Activated T-cell treated with anti-CD3 and anti-CD28 coated beads for 4 hours (primary cell): ENCODE measurements at regions not wholly inside any gene's neighbourhood (a gene's known extent, or its start where the extent isn't known, plus 50 kb on each side); places are given as distances from the start of the nearest gene placed in this dataset.
"Not testable (repeated sequence)": the region's sequence is repeated elsewhere in the genome, so short reads cannot be mapped to it uniquely, and the experiment has no call there.

Source experiments
- DNase-seq: peaks from one replicate; pipeline ENCODE4 v3.0.0-alpha.2; 2020

GRCh38 chr4:60822986-60823385, 377.1 kb upstream of the ADGRL3 start:
- no peak for DNase-seq

GRCh38 chr4:60840020-60840419, 360.1 kb upstream of the ADGRL3 start:
- DNase-seq, result no peak

GRCh38 chr4:60846678-60847077, 353.4 kb upstream of the ADGRL3 start:
- DNase-seq, result no peak

- no peak for DNase-seq
Observed at GRCh38 chr4:60847614-60848013, 352.5 kb upstream of the ADGRL3 start.

- no peak for DNase-seq
Observed at GRCh38 chr4:60857130-60857753, 342.9 kb upstream of the ADGRL3 start.

- no peak for DNase-seq
Observed at GRCh38 chr4:60863442-60863841, 336.7 kb upstream of the ADGRL3 start.

GRCh38 chr4:60865273-60865672, 334.9 kb upstream of the ADGRL3 start:
- no peak for DNase-seq

GRCh38 chr4:60868232-60868960, 331.7 kb upstream of the ADGRL3 start:
- no peak for DNase-seq

- DNase-seq, result no peak
Observed at GRCh38 chr4:60879135-60879701, 320.9 kb upstream of the ADGRL3 start.

GRCh38 chr4:60884587-60884986, 315.5 kb upstream of the ADGRL3 start:
- no peak for DNase-seq

GRCh38 chr4:60885011-60885410, 315.1 kb upstream of the ADGRL3 start:
- DNase-seq, result no peak

- DNase-seq, result no peak
Observed at GRCh38 chr4:60890743-60891142, 309.4 kb upstream of the ADGRL3 start.

GRCh38 chr4:60891947-60892346, 308.2 kb upstream of the ADGRL3 start:
- DNase-seq, result no peak

GRCh38 chr4:60897415-60897814, 302.7 kb upstream of the ADGRL3 start:
- no peak for DNase-seq

GRCh38 chr4:60905162-60905561, 295.0 kb upstream of the ADGRL3 start:
- no peak for DNase-seq

- DNase-seq, result no peak
Observed at GRCh38 chr4:60911127-60911526, 289.0 kb upstream of the ADGRL3 start.

- no peak for DNase-seq
Observed at GRCh38 chr4:60913002-60913401, 287.1 kb upstream of the ADGRL3 start.

- DNase-seq, result no peak
Observed at GRCh38 chr4:60913671-60914070, 286.5 kb upstream of the ADGRL3 start.

- DNase-seq, result not testable (repeated sequence)
Observed at GRCh38 chr4:60921735-60922134, 278.4 kb upstream of the ADGRL3 start.

- no peak for DNase-seq
Observed at GRCh38 chr4:60923075-60923474, 277.1 kb upstream of the ADGRL3 start.

GRCh38 chr4:60926624-60927023, 273.5 kb upstream of the ADGRL3 start:
- DNase-seq, result no peak

GRCh38 chr4:60930866-60931265, 269.3 kb upstream of the ADGRL3 start:
- DNase-seq, result no peak

- DNase-seq, result no peak
Observed at GRCh38 chr4:60934566-60935295, 265.4 kb upstream of the ADGRL3 start.

GRCh38 chr4:60938181-60938580, 261.9 kb upstream of the ADGRL3 start:
- no peak for DNase-seq
